Stomach (tissue), 8 donors: ENCODE measurements at regions not wholly inside any gene's neighbourhood (a gene's known extent, or its start where the extent isn't known, plus 50 kb on each side); places are given as distances from the start of the nearest gene placed in this dataset.

ENCODE experiments used
- DNase-seq, 2 donors: peaks; one replicate each; pipeline versions ENCODE4 v3.0.0 to v3.0.0-alpha.2; 2013 to 2019
- H3K27ac ChIP-seq, 5 donors: fragments of 200-600 bp in 4 of 5; sonication (generic) in 4 of 5; one replicate each; pipeline ENCODE4 v1.5.1; 2013 to 2019; ENCODE audit warnings: mild to moderate bottlenecking in 1 of 5, moderate library complexity in 1 of 5
- H3K27me3 ChIP-seq, 3 donors: fragments of 200-600 bp; sonication (generic); one replicate each; pipeline ENCODE4 v1.5.1; 2017 to 2019; ENCODE audit warnings: mixed run types in 1 of 3
- H3K36me3 ChIP-seq, 4 donors: fragments of 200-600 bp; sonication (generic); 1 replicate in 3 of 4; 2 replicates in 1 of 4; pipeline ENCODE4 v1.5.1; 2016 to 2019
- H3K4me1 ChIP-seq, 4 donors: fragments of 200-600 bp; sonication (generic); one replicate each; pipeline ENCODE4 v1.5.1; 2016 to 2019
- H3K4me3 ChIP-seq, 4 donors: fragments of 200-600 bp; sonication (generic) in 3 of 4; one replicate each; pipeline ENCODE4 v1.5.1; 2016 to 2019; ENCODE audit warnings: mild to moderate bottlenecking in 1 of 4
- H3K9me3 ChIP-seq, 4 donors: fragments of 200-600 bp; sonication (generic); one replicate each; pipeline ENCODE4 v1.5.1; 2016 to 2019
- EP300 ChIP-seq: sonication (generic); formaldehyde crosslinking; IDR thresholded peaks from one replicate; pipeline ENCODE4 v1.6.1; 2017; ENCODE audit warnings: antibody characterized with exemption
- POLR2A ChIP-seq, 4 donors: fragments of 450-650 bp; IDR thresholded peaks; one replicate each; pipeline ENCODE4 v1.6.1; 2016; ENCODE audit warnings: antibody characterized with exemption in 4 of 4, control low read depth in 2 of 4, mild to moderate bottlenecking in 1 of 4, moderate library complexity in 1 of 4
- POLR2AphosphoS5 ChIP-seq, 3 donors: sonication (generic); formaldehyde crosslinking; IDR thresholded peaks; one replicate each; pipeline ENCODE4 v1.6.1; 2016; ENCODE audit warnings: antibody characterized with exemption in 3 of 3
- WGBS, 5 donors: extraction: QIAGEN DNeasy Blood & Tissue Kit in 3 of 5; methylation state at CpG; one replicate each; pipeline versions ENCODE4 v1.1.5 to v1.1.7; 2013 to 2018; 5-methylcytosine and 5-hydroxymethylcytosine counted together
- intact Hi-C: fragments of 100-400 bp; cut with DNase I; formaldehyde crosslinking; loops from one replicate; pipeline ENCODE4 v1.15.1; 2023; ENCODE audit warnings: low total_unique reads
- TF ChIP-seq, protein P1 (sequence below), 7 experiments: fragments of 450-650 bp in 4 of 7; fragments of 200-600 bp in 3 of 7; sonication (generic) in 3 of 7; IDR thresholded peaks; one replicate each; pipeline ENCODE4 v1.5.1; 2016 to 2019; ENCODE audit warnings: antibody characterized with exemption in 7 of 7, control low read depth in 2 of 7, mild to moderate bottlenecking in 1 of 7
- donor health status: healthy with polysubstance abuse.
- donor health status: Bipolar disorder and iron deficiency.
- donor health status: healthy.

DNA sequence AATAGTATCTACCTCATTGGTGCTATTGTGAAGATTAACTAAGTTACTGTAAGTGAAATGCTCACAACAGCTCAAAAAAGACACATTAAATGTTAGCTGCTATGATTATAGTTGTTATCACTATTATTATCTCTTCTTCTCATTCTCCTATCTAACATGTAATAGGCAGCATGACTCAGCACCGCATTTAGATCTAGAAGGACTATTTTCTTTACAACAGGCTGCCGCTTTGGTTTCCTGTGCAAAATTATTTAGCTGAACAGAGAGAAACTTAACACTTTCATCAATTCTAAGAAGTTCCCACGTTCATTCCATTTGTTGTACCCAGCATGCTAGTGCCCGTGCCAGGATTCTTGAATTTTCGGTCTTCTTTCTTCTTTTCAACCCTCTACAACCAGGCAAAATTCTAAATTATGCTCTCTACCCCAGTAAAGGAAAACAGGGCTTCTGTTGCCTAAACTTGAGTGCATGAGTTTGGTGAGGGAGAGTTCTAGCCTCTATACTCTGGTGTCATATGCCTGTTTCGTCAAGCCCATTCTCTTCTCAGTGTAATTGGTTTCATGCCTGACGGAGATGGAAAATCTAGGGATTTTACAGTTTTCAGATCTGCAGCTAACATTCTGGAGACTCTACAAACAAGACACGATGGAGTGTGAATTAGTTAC, 378.9 kb downstream of the PPP1R2C start:
- peaks cover 0 to 6% (median 0%) of the 10 kb centered on the region in 3 donors for H3K27me3 ChIP-seq
- intact Hi-C loops: no loop called here
- no peak overlapping the region for H3K27ac ChIP-seq
- H3K9me3 ChIP-seq: no peaks in the 10 kb centered on the region
- WGBS, 5 donors: 60 to 75% (median 73%) methylated on average over 8 of the region's 8 CpGs
- no peak overlapping the region for H3K4me3 ChIP-seq
- DNase-seq: no peak
- TF ChIP-seq EP300 (no peak), POLR2AphosphoS5 (IDR thresholded peaks at IDR 0.05) (no peak), POLR2A (IDR thresholded peaks at IDR 0.05) (no peak)
- TF ChIP-seq, protein P1, sequence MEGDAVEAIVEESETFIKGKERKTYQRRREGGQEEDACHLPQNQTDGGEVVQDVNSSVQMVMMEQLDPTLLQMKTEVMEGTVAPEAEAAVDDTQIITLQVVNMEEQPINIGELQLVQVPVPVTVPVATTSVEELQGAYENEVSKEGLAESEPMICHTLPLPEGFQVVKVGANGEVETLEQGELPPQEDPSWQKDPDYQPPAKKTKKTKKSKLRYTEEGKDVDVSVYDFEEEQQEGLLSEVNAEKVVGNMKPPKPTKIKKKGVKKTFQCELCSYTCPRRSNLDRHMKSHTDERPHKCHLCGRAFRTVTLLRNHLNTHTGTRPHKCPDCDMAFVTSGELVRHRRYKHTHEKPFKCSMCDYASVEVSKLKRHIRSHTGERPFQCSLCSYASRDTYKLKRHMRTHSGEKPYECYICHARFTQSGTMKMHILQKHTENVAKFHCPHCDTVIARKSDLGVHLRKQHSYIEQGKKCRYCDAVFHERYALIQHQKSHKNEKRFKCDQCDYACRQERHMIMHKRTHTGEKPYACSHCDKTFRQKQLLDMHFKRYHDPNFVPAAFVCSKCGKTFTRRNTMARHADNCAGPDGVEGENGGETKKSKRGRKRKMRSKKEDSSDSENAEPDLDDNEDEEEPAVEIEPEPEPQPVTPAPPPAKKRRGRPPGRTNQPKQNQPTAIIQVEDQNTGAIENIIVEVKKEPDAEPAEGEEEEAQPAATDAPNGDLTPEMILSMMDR (IDR thresholded peaks at IDR 0.05): no peak
- H3K4me1 ChIP-seq: no peaks in the 10 kb centered on the region
- no peaks in the 10 kb centered on the region for H3K36me3 ChIP-seq

DNA sequence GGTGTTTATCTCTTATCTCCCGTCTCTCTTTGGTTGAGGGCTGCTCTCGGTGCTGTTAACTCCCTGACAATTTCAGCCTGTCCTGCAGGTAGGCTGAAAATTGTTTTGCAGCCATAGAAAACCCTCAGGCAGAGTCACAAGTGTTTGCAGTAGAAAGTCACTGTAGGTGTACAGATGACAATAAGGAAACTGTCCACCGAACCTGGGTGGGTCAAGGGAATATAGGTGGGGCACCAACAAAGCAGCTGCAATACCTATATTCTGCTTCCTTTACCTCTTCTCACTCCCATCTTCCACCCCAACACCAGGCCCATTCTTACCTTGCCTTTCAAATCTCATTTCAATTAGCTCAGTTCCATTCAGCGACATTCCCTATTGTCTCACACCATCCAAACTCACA, 381.8 kb downstream of the PPP1R2C start:
- Histone ChIP-seq H3K27ac (no peak overlapping the region), H3K4me3 (no peak overlapping the region), H3K27me3 (no peaks in the 10 kb centered on the region), H3K9me3 (no peaks in the 10 kb centered on the region), H3K4me1 (no peaks in the 10 kb centered on the region), H3K36me3 (no peaks in the 10 kb centered on the region)
- WGBS, 5 donors: 44 to 76% (median 65%) methylated on average over 3 to 4 of the region's 4 CpGs
- TF ChIP-seq POLR2AphosphoS5 (IDR thresholded peaks at IDR 0.05) (no peak), EP300 (no peak), POLR2A (IDR thresholded peaks at IDR 0.05) (no peak)
- TF ChIP-seq, protein P1 (IDR thresholded peaks at IDR 0.05): no peak
- DNase-seq: no peak
- intact Hi-C loops: no loop called here

DNA sequence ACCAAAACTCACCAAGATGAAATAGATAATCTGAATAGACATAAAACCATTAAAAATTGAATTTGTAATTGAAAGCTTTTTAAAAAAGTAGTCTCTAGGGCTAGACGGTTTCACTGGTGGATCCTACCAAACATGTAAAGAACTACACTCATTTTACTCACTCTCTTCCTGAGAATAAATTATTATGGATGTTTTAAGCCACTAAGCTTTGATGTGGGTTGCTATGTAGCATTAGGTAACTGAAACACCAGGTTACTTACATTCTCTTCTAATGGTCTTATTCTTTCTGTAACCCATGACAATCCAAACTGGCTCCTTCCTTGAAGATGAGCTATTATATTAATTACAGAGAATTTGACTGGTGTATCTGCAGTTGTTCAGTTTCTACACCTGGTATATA, 385.1 kb downstream of the PPP1R2C start:
- H3K27ac ChIP-seq: no peak overlapping the region
- TF ChIP-seq POLR2A (IDR thresholded peaks at IDR 0.05) (no peak), EP300 (no peak), POLR2AphosphoS5 (IDR thresholded peaks at IDR 0.05) (no peak)
- TF ChIP-seq, protein P1 (IDR thresholded peaks at IDR 0.05): no peak
- intact Hi-C loops: no loop called here
- no peaks in the 10 kb centered on the region for H3K9me3 ChIP-seq
- H3K4me3 ChIP-seq: no peak overlapping the region
- no peaks in the 10 kb centered on the region for H3K4me1 ChIP-seq
- H3K27me3 ChIP-seq: no peaks in the 10 kb centered on the region
- 69 to 87% (median 73%) methylated on average over 1 of the region's 1 CpG for WGBS, 5 donors
- no peak for DNase-seq
- H3K36me3 ChIP-seq: no peaks in the 10 kb centered on the region

DNA sequence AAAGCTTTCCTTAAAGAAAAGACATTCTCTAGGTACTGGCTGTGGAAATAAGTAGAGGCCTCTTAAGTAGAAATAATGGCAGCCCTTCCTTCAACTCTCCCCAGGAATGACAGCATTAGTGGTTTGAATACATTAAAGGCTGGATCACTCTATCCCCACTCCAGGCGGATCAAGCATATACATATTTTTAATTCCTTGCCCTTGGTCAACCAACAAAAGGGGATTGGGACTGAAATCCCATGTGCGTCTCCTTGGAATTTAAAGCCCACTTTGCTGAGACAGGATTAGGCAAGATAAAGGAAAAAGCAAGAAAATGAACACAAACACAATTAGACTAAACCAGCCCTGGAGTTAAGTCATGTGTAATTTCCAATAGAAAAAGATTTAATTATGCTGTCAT, 391.3 kb downstream of the PPP1R2C start:
- Histone ChIP-seq H3K27ac (no peak overlapping the region), H3K4me3 (no peak overlapping the region), H3K9me3 (no peaks in the 10 kb centered on the region), H3K27me3 (no peaks in the 10 kb centered on the region), H3K36me3 (no peaks in the 10 kb centered on the region), H3K4me1 (no peaks in the 10 kb centered on the region)
- WGBS, 5 donors: 77 to 92% (median 90%) methylated on average over 2 of the region's 2 CpGs
- intact Hi-C loops: no loop called here
- TF ChIP-seq, protein P1 (IDR thresholded peaks at IDR 0.05): no peak
- no peak for TF ChIP-seq EP300
- no peak for TF ChIP-seq POLR2AphosphoS5 (IDR thresholded peaks at IDR 0.05)
- no peak for TF ChIP-seq POLR2A (IDR thresholded peaks at IDR 0.05)
- no peak for DNase-seq
